HAP-1 (cell line): ENCODE measurements at regions not wholly inside any gene's neighbourhood (a gene's known extent, or its start where the extent isn't known, plus 50 kb on each side); places are given as distances from the start of the nearest gene placed in this dataset.
"Not testable (repeated sequence)": the region's sequence is repeated elsewhere in the genome, so short reads cannot be mapped to it uniquely, and the experiment has no call there.

Experiments used
- DNase-seq, 2 experiments: peaks; one replicate each; pipeline ENCODE4 v3.0.0-alpha.2; 2016 to 2020; ENCODE audit warnings: low spot score in 2 of 2
- H3K27me3 ChIP-seq: fragments of 250-450 bp; sonication (Bioruptor Pico); 2 replicates; pipeline ENCODE4 v1.5.1; 2020; ENCODE audit warnings: low read depth, mild to moderate bottlenecking, moderate library complexity
- H3K36me3 ChIP-seq: fragments of 250-450 bp; sonication (Bioruptor Pico); replicated peaks from 2 replicates; pipeline ENCODE4 v1.5.1; 2020; ENCODE audit warnings: mild to moderate bottlenecking
- H3K4me1 ChIP-seq: fragments of 250-450 bp; sonication (Bioruptor Pico); 2 replicates; pipeline ENCODE4 v1.5.1; 2020; ENCODE audit warnings: mild to moderate bottlenecking
- H3K4me3 ChIP-seq: fragments of 250-450 bp; sonication (Bioruptor Pico); 2 replicates; pipeline ENCODE4 v1.5.1; 2020; ENCODE audit warnings: mild to moderate bottlenecking, moderate library complexity
- H3K9me3 ChIP-seq: fragments of 250-450 bp; sonication (Bioruptor Pico); 2 replicates; pipeline ENCODE4 v1.5.1; 2020; ENCODE audit warnings: mild to moderate bottlenecking, moderate library complexity
- in situ Hi-C: fragments of 300-500 bp; cut with MboI; formaldehyde crosslinking; loops from 3 replicates; pipeline ENCODE4 v1.14.3; 2020; ENCODE audit warnings: low sequenced_read_pairs, inconsistent platforms, mixed read lengths

DNA sequence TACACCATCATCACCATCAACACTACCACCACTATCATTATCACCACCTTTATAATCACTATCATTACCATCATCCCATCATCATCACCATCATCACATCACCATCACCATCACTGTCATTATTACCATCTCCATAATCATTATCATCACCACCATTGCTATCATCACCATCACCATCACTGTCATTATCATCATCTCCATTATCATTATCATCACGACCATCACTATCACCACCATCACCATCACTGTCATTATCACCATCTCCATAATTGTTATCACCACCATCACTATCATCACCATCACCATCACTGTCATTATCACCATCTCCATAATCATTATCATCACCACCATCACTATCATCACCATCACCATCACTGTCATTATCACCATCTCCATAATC, 279.6 kb upstream of the HS6ST1 start:
- H3K36me3 ChIP-seq, in situ Hi-C loops, H3K4me1 ChIP-seq, H3K9me3 ChIP-seq, H3K4me3 ChIP-seq, H3K27me3 ChIP-seq, DNase-seq: not testable (repeated sequence)

GRCh38 chr2:128598862-128599441, 280.3 kb upstream of the HS6ST1 start:
- Histone ChIP-seq H3K27me3 (no peaks in the 10 kb centered on the region), H3K36me3 (no peaks in the 10 kb centered on the region), H3K9me3 (no peaks in the 10 kb centered on the region), H3K4me1 (no peaks in the 10 kb centered on the region), H3K4me3 (no peak overlapping the region)
- no peak for DNase-seq
- in situ Hi-C loops: no loop called here

DNA sequence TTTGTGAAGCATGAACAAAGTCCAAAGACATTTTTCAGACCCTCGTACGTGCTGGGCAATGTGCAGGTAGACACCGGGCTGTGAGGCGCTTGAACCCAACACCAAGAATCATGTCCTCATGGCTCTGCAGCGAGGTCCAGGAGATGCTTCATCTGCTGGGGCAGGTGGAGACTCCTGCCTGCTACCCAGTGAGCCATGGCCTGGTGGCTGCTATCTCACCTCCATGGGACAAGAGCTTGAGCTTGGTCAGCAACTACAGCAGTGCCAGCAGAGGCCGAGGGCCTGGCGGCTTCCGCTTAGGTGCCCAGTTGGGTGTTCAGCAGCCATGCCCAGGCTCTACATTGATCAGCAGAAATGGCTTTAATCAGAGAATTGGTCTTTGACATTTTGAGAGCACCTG, 281.0 kb upstream of the HS6ST1 start:
- DNase-seq: no peak
- no peaks in the 10 kb centered on the region for H3K27me3 ChIP-seq
- H3K4me3 ChIP-seq: no peak overlapping the region
- in situ Hi-C loops: no loop called here
- no peaks in the 10 kb centered on the region for H3K9me3 ChIP-seq
- H3K36me3 ChIP-seq: no peaks in the 10 kb centered on the region
- no peaks in the 10 kb centered on the region for H3K4me1 ChIP-seq

- H3K27me3 ChIP-seq: no peaks in the 10 kb centered on the region
- no peaks in the 10 kb centered on the region for H3K36me3 ChIP-seq
- in situ Hi-C loops: no loop called here
- H3K4me1 ChIP-seq: no peaks in the 10 kb centered on the region
- no peaks in the 10 kb centered on the region for H3K9me3 ChIP-seq
- DNase-seq: no peak
- no peak overlapping the region for H3K4me3 ChIP-seq
Measured at GRCh38 chr2:128600581-128601297, 282.1 kb upstream of the HS6ST1 start.

DNA sequence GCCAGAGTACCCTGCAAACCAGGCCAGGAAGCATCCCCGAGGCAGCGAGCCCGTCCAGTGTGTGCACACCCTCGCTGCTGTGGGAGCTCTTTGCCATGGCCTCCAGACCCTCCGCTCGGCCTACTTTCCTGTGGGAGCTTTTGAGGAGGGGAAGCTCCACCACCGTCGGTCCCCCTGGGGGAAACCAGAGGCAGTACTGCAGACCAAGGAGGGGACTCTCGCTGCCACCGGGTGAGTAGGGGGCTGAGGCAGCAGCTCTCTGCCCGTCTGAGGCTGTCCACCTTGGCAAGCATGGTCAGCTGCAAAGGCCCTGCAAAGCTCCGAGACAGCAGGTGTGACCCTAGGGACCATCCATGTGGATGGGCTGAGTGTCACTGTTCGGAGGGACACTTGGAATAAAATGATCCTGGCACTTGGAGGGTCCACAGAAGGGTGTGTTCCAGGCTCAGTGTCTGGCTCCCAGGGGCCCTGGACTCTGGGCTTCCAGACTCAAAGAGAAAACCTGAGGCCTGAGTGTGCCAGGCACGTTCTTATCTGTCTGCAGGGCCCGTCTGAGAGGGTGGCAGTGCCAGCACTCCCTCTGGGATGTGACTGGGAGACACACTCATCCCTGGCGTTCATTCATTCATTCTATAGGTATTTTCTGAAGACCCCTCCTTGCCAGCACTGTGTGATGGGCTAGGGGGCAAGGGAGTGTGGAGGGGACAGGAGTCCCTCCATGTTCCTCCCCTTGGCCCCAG, 282.8 kb upstream of the HS6ST1 start:
- H3K4me1 ChIP-seq: no peaks in the 10 kb centered on the region
- H3K36me3 ChIP-seq: no peaks in the 10 kb centered on the region
- H3K9me3 ChIP-seq: no peaks in the 10 kb centered on the region
- H3K4me3 ChIP-seq: no peak overlapping the region
- DNase-seq: no peak
- in situ Hi-C loops: no loop called here
- H3K27me3 ChIP-seq: no peaks in the 10 kb centered on the region

GRCh38 chr2:128602038-128602698, 283.5 kb upstream of the HS6ST1 start:
- Histone ChIP-seq H3K36me3 (no peaks in the 10 kb centered on the region), H3K4me1 (no peaks in the 10 kb centered on the region), H3K4me3 (no peak overlapping the region), H3K27me3 (no peaks in the 10 kb centered on the region), H3K9me3 (no peaks in the 10 kb centered on the region)
- DNase-seq: no peak
- in situ Hi-C loops: no loop called here

DNA sequence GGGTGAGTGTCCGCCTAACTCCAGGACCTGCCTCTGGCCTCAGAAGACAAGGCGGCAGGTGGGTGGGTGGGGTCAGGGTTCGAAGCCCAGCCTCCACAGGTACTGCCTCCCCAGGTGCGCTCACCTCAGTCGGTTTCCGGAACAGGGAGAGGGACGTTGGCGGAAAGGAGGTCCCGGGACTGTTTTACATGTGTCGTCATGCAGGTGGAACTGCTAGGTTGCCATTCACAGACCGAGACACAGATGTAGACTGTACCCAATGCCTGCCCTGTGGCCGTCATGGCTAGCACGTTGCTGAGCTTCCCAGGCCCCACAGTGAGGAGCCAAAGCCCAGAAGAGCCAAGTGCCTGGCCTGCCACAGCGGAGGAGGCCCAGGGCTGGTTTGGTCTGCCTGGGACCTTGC, 284.0 kb upstream of the HS6ST1 start:
- Histone ChIP-seq H3K4me3 (no peak overlapping the region), H3K36me3 (no peaks in the 10 kb centered on the region), H3K27me3 (no peaks in the 10 kb centered on the region), H3K9me3 (no peaks in the 10 kb centered on the region), H3K4me1 (no peaks in the 10 kb centered on the region)
- DNase-seq: no peak
- in situ Hi-C loops: no loop called here

- no peaks in the 10 kb centered on the region for H3K27me3 ChIP-seq
- no peak overlapping the region for H3K4me3 ChIP-seq
- no peaks in the 10 kb centered on the region for H3K4me1 ChIP-seq
- no peak for DNase-seq
- in situ Hi-C loops: no loop called here
- no peaks in the 10 kb centered on the region for H3K36me3 ChIP-seq
- no peaks in the 10 kb centered on the region for H3K9me3 ChIP-seq
Measured at GRCh38 chr2:128603411-128603924, 284.8 kb upstream of the HS6ST1 start.

DNA sequence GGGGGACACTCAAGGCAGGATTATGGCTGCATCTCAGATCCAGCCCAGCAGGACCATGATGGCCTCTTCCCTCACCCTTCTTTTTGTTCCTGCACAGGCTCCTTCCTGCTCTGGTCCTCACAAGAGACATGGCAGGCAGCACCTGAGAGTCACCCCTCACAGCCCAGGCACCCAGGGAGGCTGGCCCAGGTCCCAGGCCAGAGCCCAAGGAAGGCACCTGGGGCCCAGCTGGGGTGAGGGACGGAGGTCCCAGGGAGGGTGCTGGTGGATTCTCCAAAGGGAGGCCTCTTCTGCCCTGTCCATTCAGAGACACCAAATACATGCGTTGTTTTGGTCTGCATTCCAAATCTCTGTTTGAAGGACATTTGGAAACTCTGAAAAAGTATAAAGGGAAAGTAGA, 285.4 kb upstream of the HS6ST1 start:
- no peaks in the 10 kb centered on the region for H3K36me3 ChIP-seq
- no peaks in the 10 kb centered on the region for H3K27me3 ChIP-seq
- in situ Hi-C loops: no loop called here
- H3K9me3 ChIP-seq: no peaks in the 10 kb centered on the region
- H3K4me3 ChIP-seq: no peak overlapping the region
- DNase-seq: no peak
- no peaks in the 10 kb centered on the region for H3K4me1 ChIP-seq

DNA sequence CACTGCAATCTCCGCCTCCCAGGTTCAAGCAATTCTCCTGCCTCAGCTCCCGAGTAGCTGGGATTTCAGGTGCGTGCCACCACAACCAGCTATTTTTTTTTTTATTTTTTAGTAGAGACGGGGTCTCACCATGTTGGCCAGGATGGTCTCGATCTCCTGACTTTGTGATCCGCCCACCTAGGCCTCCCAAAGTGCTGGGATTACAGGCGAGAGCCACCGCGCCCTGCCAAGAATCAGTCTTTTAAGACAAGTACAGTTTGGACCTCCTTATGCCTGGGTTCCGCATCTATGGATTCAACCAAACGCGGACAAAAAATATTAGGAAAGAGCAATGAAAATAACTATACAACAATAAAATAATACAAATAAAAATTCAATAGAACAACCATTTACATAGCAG, 285.9 kb upstream of the HS6ST1 start:
- in situ Hi-C loops, DNase-seq, H3K36me3 ChIP-seq, H3K27me3 ChIP-seq, H3K4me3 ChIP-seq, H3K9me3 ChIP-seq, H3K4me1 ChIP-seq: not testable (repeated sequence)

DNA sequence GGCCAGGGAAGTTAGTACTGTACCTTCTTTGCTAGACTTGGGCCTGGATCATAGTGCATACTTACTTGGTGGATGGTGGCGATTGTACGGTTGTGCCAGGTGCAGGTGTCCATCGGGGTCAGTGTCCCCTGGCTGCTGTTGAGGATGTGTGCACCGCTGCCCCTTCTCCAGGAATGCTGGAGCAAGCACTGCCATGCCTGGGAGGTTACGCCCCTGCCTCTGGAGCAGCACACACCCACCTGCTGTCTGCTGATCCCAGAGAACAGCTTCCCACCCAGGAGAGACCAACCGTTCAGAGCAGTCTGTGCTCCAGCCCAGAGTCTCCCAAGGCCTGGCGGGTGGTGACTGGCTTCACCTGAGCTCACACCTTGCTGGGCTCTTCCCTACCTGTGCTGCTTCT, 286.8 kb upstream of the HS6ST1 start:
- Histone ChIP-seq H3K4me3 (no peak overlapping the region), H3K4me1 (no peaks in the 10 kb centered on the region), H3K9me3 (no peaks in the 10 kb centered on the region), H3K36me3 (no peaks in the 10 kb centered on the region), H3K27me3 (no peaks in the 10 kb centered on the region)
- DNase-seq: no peak
- in situ Hi-C loops: no loop called here

- H3K27me3 ChIP-seq: no peaks in the 10 kb centered on the region
- DNase-seq: no peak
- H3K36me3 ChIP-seq: no peaks in the 10 kb centered on the region
- no peaks in the 10 kb centered on the region for H3K9me3 ChIP-seq
- in situ Hi-C loops: no loop called here
- no peak overlapping the region for H3K4me3 ChIP-seq
- H3K4me1 ChIP-seq: no peaks in the 10 kb centered on the region
Measured at GRCh38 chr2:128605931-128606330, 287.3 kb upstream of the HS6ST1 start.

- Histone ChIP-seq H3K36me3 (no peaks in the 10 kb centered on the region), H3K4me1 (no peaks in the 10 kb centered on the region), H3K9me3 (no peaks in the 10 kb centered on the region), H3K27me3 (no peaks in the 10 kb centered on the region), H3K4me3 (no peak overlapping the region)
- no peak for DNase-seq
- in situ Hi-C loops: no loop called here
Measured at GRCh38 chr2:128606837-128607236, 288.2 kb upstream of the HS6ST1 start.

DNA sequence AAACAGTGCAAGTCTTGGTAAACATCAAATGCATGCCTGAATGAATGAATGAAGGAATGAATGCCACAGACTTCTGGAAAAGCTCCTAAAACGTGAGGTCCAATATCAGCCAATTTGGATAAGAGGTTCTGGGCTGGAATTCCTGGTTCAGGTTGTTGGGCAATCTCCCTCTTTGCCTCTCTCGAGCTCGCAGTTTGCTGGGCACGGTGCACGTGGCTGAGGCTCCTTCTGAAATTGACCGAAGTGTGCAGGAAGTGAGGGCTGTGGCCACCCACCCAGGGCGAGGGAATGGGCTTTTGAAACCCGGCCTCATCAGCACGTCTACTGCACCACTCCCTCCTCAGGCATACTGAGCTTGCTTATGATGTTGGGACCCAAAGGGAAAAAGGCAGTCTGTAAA, 288.8 kb upstream of the HS6ST1 start:
- Histone ChIP-seq H3K36me3 (no peaks in the 10 kb centered on the region), H3K27me3 (no peaks in the 10 kb centered on the region), H3K4me3 (no peak overlapping the region), H3K9me3 (no peaks in the 10 kb centered on the region), H3K4me1 (no peaks in the 10 kb centered on the region)
- in situ Hi-C loops: no loop called here
- DNase-seq: no peak
